Transverse colon (tissue), 3 donors: ENCODE measurements at regions not wholly inside any gene's neighbourhood (a gene's known extent, or its start where the extent isn't known, plus 50 kb on each side); places are given as distances from the start of the nearest gene placed in this dataset.

Experiments used
- CTCF ChIP-seq, 5 experiments: fragments of 200-600 bp in 3 of 5; fragments of 450-650 bp in 2 of 5; sonication (generic) in 3 of 5; IDR thresholded peaks; 1 replicate in 2 of 5; 2 replicates in 3 of 5; pipeline ENCODE4 v1.5.1; 2016 to 2017; ENCODE audit warnings: antibody characterized with exemption in 5 of 5, inconsistent platforms in 3 of 5, mild to moderate bottlenecking in 2 of 5, moderate library complexity in 1 of 5
- POLR2A ChIP-seq: fragments of 450-650 bp; IDR thresholded peaks from one replicate; pipeline ENCODE4 v1.6.1; 2016; ENCODE audit warnings: antibody characterized with exemption, mild to moderate bottlenecking, moderate library complexity

- TF ChIP-seq POLR2A (no peak), CTCF (IDR thresholded peaks at IDR 0.05) (no peak)
Measured at GRCh38 chr15:91688811-91689210, 164.7 kb upstream of the SLCO3A1 start.
